Transverse colon (tissue), 4 donors: ENCODE measurements at regions not wholly inside any gene's neighbourhood (a gene's known extent, or its start where the extent isn't known, plus 50 kb on each side); places are given as distances from the start of the nearest gene placed in this dataset.

Source experiments
- DNase-seq: peaks from one replicate; pipeline ENCODE4 v3.0.0-alpha.2; 2019
- H3K27ac ChIP-seq, 4 donors: fragments of 200-600 bp; sonication (generic); 2 replicates each; pipeline ENCODE4 v1.5.1; 2016 to 2018; ENCODE audit warnings: inconsistent platforms in 4 of 4
- H3K27me3 ChIP-seq: fragments of 200-600 bp; sonication (generic); 2 replicates; pipeline ENCODE4 v1.5.1; 2017; ENCODE audit warnings: inconsistent platforms
- H3K36me3 ChIP-seq, 4 donors: fragments of 200-600 bp; sonication (generic); 2 replicates each; pipeline ENCODE4 v1.5.1; 2017 to 2019; ENCODE audit warnings: inconsistent platforms in 4 of 4
- H3K4me1 ChIP-seq, 4 donors: fragments of 200-600 bp; sonication (generic); 2 replicates each; pipeline ENCODE4 v1.5.1; 2017 to 2020; ENCODE audit warnings: inconsistent platforms in 4 of 4
- H3K4me3 ChIP-seq, 4 donors: fragments of 200-600 bp; sonication (generic); 1 replicate in 1 of 4; 2 replicates in 3 of 4; pipeline versions ENCODE4 v1.5.1 to v1.6.1; 2017 to 2019; ENCODE audit warnings: inconsistent platforms in 4 of 4
- H3K9me3 ChIP-seq, 2 donors: fragments of 200-600 bp; sonication (generic); 2 replicates each; pipeline ENCODE4 v1.5.1; 2017 to 2019; ENCODE audit warnings: inconsistent platforms in 2 of 2
- CTCF ChIP-seq, 5 experiments: fragments of 200-600 bp in 3 of 5; fragments of 450-650 bp in 2 of 5; sonication (generic) in 3 of 5; IDR thresholded peaks; 1 replicate in 2 of 5; 2 replicates in 3 of 5; pipeline ENCODE4 v1.5.1; 2016 to 2017; ENCODE audit warnings: antibody characterized with exemption in 5 of 5, inconsistent platforms in 3 of 5, mild to moderate bottlenecking in 2 of 5, moderate library complexity in 1 of 5
- EP300 ChIP-seq: sonication (generic); formaldehyde crosslinking; IDR thresholded peaks from one replicate; pipeline ENCODE4 v1.6.1; 2017; ENCODE audit warnings: antibody characterized with exemption, low read depth
- POLR2A ChIP-seq: fragments of 450-650 bp; IDR thresholded peaks from one replicate; pipeline ENCODE4 v1.6.1; 2016; ENCODE audit warnings: antibody characterized with exemption, mild to moderate bottlenecking, moderate library complexity
- POLR2AphosphoS5 ChIP-seq, 3 donors: sonication (generic); formaldehyde crosslinking; IDR thresholded peaks; one replicate each; pipeline ENCODE4 v1.6.1; 2016; ENCODE audit warnings: antibody characterized with exemption in 3 of 3
- WGBS, 2 donors: methylation state at CpG; one replicate each; pipeline ENCODE4 v1.1.5; 2018; ENCODE audit warnings: low coverage in 1 of 2; 5-methylcytosine and 5-hydroxymethylcytosine counted together
- in situ Hi-C, 4 donors: fragments of 200-750 bp; cut with MboI; loops; one replicate each; pipeline versions ENCODE4 v1.15.0 to v1.15.1; 2017; ENCODE audit warnings: low sequenced_read_pairs in 3 of 4, low pct_ligation_motif_present in 1 of 4, low pct_unique_long_range_greater_than_20kb in 1 of 4
- intact Hi-C: fragments of 100-400 bp; cut with DNase I; formaldehyde crosslinking; loops from one replicate; pipeline ENCODE4 v1.15.1; 2023; ENCODE audit warnings: low total_unique reads

DNA sequence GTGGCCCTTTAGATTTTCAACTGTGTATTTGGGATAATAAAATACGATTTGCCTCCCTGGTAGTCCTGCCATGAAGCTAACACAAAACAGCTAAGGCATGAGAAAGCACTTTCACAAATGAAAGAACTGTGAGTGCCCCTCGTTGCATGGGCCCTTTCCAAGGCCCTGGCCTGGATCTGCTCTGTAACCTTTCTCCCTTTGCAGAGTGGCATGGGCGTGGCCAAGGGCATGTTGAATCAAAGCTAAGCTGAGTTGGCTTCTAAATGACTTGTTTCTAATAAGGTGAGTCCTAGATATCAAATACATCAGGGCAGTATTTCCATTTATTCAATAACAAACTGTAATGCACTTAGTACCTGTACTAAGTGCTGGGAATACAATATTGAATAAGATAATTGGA is 78.7 kb upstream of the PTPN3 start:
- no peak overlapping the region for H3K4me3 ChIP-seq
- no peak for DNase-seq
- intact Hi-C loops = loop anchor here (5.0 kb wide), 1 partner anchor 311 kb away; no protein-coding TSS in a partner anchor
- no peaks in the 10 kb centered on the region for H3K9me3 ChIP-seq
- in situ Hi-C loops = loop anchor here in 3 of 4 donors (5.0 to 25.0 kb wide), 3 partner anchors 236 to 241 kb away; no protein-coding TSS in a partner anchor
- WGBS, 2 donors = 58 to 69% methylated on average over 2 to 3 of the region's 3 CpGs
- no peaks in the 10 kb centered on the region for H3K4me1 ChIP-seq
- H3K36me3 ChIP-seq = no peaks in the 10 kb centered on the region
- TF ChIP-seq POLR2A (no peak), CTCF (IDR thresholded peaks at IDR 0.05) (no peak), EP300 (no peak), POLR2AphosphoS5 (IDR thresholded peaks at IDR 0.05) (no peak)
- H3K27ac ChIP-seq = no peak overlapping the region
- no peaks in the 10 kb centered on the region for H3K27me3 ChIP-seq

DNA sequence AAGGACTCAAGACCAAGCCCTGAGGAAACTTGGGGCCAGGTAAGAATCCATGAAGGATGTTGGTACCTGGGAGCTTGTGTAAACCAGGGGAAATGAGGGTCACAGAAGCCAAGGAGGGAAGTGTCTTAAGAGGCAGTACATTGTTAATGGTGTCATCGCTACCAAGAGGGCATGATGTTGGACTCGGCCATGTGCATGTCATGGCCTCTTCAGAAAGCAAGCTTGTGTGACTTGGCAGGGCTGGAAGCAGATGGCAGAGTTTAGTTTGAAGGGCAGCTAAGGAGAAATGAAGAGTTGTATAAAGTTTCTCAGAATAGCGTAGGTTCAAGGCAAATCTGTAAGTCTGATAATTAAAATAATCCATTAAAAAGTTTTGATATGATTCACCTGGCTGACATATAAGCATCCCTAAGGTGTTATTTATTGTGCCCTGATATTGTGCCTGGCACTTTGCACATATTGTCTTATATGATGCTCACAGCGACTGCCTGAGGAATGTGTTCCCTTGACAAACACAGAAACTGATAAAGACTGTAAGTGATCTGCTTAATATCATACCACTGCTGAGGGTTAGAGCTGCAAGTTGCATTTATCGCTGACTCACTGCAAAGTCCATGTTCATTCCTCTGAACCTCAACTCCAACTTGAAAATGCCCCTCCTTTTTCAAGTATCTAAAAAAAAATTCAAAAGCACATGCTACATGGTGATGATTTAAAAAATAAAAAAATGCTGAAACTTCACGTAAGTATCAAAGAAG is 81.3 kb upstream of the PTPN3 start:
- no peak for DNase-seq
- in situ Hi-C loops = loop anchor here in 3 of 4 donors (5.0 to 25.0 kb wide), 3 partner anchors 233 to 238 kb away; no protein-coding TSS in a partner anchor
- no peak for TF ChIP-seq CTCF (IDR thresholded peaks at IDR 0.05)
- TF ChIP-seq EP300 = no peak
- no peak for TF ChIP-seq POLR2A
- TF ChIP-seq POLR2AphosphoS5 (IDR thresholded peaks at IDR 0.05) = no peak
- Histone ChIP-seq H3K36me3 (no peaks in the 10 kb centered on the region), H3K4me3 (no peak overlapping the region), H3K9me3 (no peaks in the 10 kb centered on the region), H3K4me1 (no peaks in the 10 kb centered on the region), H3K27ac (no peak overlapping the region), H3K27me3 (no peaks in the 10 kb centered on the region)
- intact Hi-C loops = loop anchor here (5.0 kb wide), 1 partner anchor 308 kb away; no protein-coding TSS in a partner anchor
- WGBS, 2 donors = 74 to 83% methylated on average over 4 to 6 of the region's 6 CpGs

DNA sequence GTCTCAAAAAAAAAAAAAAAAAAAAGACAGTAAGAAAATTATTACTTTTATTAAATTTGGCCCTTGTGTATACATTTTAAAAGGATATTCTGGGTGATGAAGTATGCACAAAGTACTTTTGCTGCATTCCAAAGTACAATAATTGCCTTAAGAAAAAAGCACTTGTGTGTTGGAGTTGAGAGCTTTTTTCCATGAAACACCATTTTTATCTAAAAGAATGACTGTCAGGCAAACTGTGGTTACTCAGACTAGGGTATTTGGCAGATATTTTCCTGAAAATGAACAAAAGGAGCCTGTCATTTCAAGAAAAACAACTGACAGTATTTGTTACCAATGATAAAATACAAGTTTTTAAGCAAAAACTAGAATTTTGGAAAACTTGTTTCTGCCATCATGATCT is 84.3 kb upstream of the PTPN3 start:
- H3K27me3 ChIP-seq = no peaks in the 10 kb centered on the region
- H3K27ac ChIP-seq = no peak overlapping the region
- no peak overlapping the region for H3K4me3 ChIP-seq
- in situ Hi-C loops (loop anchor here in 1 of 4 donors (25.0 kb wide), 1 partner anchor 230 kb away; no protein-coding TSS in a partner anchor), intact Hi-C loops (no loop called here)
- no peak for TF ChIP-seq POLR2AphosphoS5 (IDR thresholded peaks at IDR 0.05)
- TF ChIP-seq CTCF (IDR thresholded peaks at IDR 0.05) = no peak
- no peak for TF ChIP-seq POLR2A
- TF ChIP-seq EP300 = no peak
- H3K36me3 ChIP-seq = no peaks in the 10 kb centered on the region
- H3K9me3 ChIP-seq = no peaks in the 10 kb centered on the region
- H3K4me1 ChIP-seq = no peaks in the 10 kb centered on the region
- DNase-seq = no peak

- H3K27ac ChIP-seq = no peak overlapping the region
- in situ Hi-C loops (loop anchor here in 1 of 4 donors (25.0 kb wide), 1 partner anchor 228 kb away; no protein-coding TSS in a partner anchor), intact Hi-C loops (no loop called here)
- TF ChIP-seq CTCF (IDR thresholded peaks at IDR 0.05) = no peak
- no peak for TF ChIP-seq POLR2AphosphoS5 (IDR thresholded peaks at IDR 0.05)
- no peak for TF ChIP-seq EP300
- TF ChIP-seq POLR2A = no peak
- no peaks in the 10 kb centered on the region for H3K27me3 ChIP-seq
- no peaks in the 10 kb centered on the region for H3K36me3 ChIP-seq
- DNase-seq = no peak
- WGBS, 2 donors = 71% methylated on average over 4 of the region's 4 CpGs; no CpG with 5 or more reads in 1 of the 2 donors
- H3K4me3 ChIP-seq = no peak overlapping the region
- no peaks in the 10 kb centered on the region for H3K4me1 ChIP-seq
- no peaks in the 10 kb centered on the region for H3K9me3 ChIP-seq
These were observed 86.1 kb upstream of the PTPN3 start for GRCh38 chr9:109584205-109584604.
